GM19043 (cell line): ENCODE measurements at regions not wholly inside any gene's neighbourhood (a gene's known extent, or its start where the extent isn't known, plus 50 kb on each side); places are given as distances from the start of the nearest gene placed in this dataset.

Experiments used
- ATAC-seq: cut with Tn5 transposase; IDR thresholded peaks from one replicate; pipeline ENCODE4 v1.9.1; 2021; ENCODE audit warnings: low read depth; ENCODE audit not compliant: unreplicated experiment

DNA sequence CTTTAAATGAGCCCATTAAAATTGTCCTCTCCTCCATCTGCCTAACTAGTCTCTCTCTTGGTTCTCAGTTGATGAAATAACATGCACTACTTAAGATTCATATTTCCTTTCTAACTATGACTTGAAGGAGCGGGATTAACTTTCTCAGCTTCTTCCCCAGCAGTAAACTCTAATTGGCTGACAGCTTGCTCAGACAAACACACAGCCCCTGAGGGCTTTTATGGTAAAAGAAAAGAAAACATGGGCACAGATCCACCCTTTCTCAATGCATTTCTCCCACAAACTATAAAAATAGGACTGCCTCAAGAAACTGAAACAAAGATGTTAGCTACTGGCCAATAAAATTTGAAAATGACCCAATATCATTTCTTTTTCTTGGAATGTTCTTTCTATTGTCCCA, 703.1 kb downstream of the ADGRL2 start:
- no peak for ATAC-seq

- no peak for ATAC-seq
Measured at GRCh38 chr1:82499022-82499421, 698.3 kb downstream of the ADGRL2 start.

GRCh38 chr1:82494117-82494516, 693.4 kb downstream of the ADGRL2 start:
- ATAC-seq: no peak

DNA sequence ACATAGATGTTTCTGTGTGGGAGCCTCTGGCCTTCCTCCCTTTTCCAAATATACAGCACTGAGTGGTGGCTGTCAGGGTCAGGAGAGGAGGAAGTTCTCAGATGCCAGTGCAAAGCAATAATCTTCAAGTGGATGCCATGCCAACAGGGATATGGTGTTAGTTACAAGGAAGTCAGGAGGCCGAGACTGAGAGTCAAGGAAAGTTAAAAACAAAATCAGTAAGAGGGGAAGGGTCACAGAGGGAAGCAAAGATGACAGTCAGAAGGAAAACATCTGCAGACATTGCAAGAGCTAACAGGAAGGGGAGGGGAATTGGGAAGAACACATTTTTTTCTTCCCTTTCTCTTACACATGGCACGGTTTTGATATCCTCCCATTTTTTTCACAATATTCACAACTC, 691.4 kb downstream of the ADGRL2 start:
- no peak for ATAC-seq

GRCh38 chr1:82491301-82492048, 690.7 kb downstream of the ADGRL2 start:
- no peak for ATAC-seq

- ATAC-seq: no peak
Measured at GRCh38 chr1:82487778-82488177, 687.0 kb downstream of the ADGRL2 start.

DNA sequence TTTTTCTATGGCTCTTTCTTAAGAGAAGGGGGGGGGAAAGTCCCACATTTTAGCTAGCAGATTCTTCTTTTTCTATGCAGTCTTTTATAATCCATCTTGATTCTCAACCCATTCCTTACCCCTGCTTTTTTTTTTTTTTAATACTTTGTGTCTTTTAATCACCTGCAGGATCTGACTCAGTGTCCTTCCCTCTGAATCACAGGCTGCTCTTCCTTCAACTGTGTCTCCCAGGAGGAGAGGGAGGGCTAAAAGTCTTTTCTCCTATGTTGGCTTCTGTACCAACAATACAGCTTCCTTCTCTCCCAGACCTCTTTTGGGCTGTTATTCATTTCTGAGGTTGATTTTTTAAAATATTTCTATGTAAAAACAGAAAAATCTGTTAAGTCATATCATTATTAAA, 686.2 kb downstream of the ADGRL2 start:
- no peak for ATAC-seq

GRCh38 chr1:82486468-82486867, 685.7 kb downstream of the ADGRL2 start:
- no peak for ATAC-seq

GRCh38 chr1:82485591-82486369, 685.0 kb downstream of the ADGRL2 start:
- ATAC-seq: no peak

DNA sequence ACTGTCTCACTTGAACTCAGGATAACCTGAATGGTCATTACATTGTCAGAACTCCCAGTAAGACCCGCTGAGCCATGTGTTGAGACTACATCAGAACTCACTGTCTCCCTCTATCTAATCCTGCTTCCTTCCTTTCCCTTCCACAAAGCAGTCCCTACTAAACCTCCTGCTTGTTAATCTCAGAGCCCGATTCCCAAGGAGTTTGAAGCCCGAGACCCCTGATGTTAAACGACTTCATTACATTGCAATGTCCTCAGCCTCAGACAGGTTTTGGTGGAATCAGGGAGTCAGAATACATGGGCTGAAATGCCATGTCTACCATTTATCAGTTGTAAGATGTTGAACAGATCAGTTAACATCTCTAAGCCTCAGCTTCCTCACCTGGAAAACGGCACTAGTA, 682.4 kb downstream of the ADGRL2 start:
- ATAC-seq: no peak

GRCh38 chr1:82478916-82479315, 678.2 kb downstream of the ADGRL2 start:
- ATAC-seq: no peak

DNA sequence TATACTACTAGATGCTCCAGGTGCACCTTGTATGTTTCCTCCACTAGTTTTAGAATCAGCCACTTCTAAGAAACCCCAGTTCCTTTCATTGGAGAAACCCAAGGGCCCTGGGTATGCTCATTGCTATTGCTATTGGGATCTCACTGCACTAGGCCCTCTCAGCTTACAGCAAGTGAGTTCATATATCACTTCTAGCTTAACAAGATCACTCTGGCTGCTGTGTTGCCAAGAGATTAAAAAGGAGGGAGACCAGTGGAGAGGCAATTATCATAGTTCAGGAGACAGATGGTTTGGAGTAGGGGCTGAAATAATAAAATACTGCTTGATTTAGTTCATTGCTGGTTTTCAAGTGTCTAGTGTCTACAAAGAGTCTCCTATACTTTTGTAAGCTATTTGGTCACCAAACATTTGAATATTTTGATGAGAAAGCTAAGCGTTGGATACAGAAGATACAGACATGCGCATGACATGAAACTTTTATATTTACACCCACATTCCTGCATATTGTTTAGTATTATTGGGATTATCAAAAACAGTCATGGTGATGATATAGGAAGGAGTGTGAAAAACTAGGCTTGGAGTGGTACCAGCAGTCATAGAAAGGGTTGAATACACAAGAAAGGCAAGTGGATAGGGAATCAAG, 671.9 kb downstream of the ADGRL2 start:
- no peak for ATAC-seq

- ATAC-seq: no peak
Measured at GRCh38 chr1:82466891-82467290, 666.2 kb downstream of the ADGRL2 start.

DNA sequence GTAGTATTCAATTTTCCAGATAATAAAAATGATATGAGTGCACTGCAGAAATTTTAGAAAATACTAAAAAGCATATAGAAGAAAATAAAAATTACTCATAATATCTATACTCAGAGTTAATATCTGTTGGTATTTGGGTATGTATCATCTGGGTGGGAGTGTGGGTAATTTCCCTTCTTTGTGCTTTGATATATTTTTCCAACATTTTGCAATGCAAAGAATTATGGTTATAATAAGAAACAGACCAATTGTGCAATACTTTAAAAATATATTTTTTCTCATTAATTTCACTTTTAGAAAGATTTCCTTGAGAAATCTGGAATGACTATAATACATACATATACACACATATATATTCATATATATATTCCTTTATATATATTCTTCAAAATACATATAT, 665.7 kb downstream of the ADGRL2 start:
- no peak for ATAC-seq

- no peak for ATAC-seq
Measured at GRCh38 chr1:82465024-82465423, 664.3 kb downstream of the ADGRL2 start.

- ATAC-seq: no peak
Measured at GRCh38 chr1:82464362-82465001, 663.7 kb downstream of the ADGRL2 start.

DNA sequence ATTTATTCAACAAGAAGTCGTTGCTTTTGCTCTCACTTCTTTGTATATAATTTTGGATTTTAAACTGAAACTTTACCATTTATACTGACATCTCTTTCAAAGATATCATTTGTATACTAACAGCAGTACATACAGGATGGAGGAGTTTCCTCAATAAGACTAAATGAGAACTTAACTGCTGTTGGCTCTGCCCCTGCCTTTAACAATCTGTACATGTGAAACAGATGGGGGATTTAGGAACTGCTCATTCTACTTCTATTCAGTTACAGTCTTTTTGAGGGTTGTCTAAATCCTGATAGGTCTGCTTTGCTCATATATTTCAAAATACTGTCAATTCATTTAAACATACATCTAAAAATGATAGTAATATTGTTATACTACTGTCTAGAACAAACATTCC, 663.2 kb downstream of the ADGRL2 start:
- no peak for ATAC-seq

DNA sequence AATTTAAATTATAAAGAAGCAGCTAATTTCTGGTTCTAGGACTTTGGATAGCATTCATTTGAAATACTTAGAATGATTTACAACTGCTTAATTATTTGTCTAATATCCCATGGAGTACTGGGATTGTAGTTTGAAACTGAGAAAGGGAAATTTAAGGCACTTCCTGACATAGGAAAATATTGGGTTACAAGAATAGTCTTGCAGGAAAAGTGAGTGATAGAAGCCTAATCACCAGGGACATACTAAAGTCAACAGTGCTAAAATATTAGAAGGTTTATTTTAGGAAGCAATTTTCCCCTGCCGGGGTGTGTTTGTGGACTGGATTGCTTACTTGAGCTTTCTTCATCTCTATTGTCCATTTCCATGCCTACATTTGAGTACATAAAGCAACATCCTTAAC, 661.6 kb downstream of the ADGRL2 start:
- ATAC-seq: no peak

GRCh38 chr1:82455342-82455741, 654.6 kb downstream of the ADGRL2 start:
- ATAC-seq: no peak

DNA sequence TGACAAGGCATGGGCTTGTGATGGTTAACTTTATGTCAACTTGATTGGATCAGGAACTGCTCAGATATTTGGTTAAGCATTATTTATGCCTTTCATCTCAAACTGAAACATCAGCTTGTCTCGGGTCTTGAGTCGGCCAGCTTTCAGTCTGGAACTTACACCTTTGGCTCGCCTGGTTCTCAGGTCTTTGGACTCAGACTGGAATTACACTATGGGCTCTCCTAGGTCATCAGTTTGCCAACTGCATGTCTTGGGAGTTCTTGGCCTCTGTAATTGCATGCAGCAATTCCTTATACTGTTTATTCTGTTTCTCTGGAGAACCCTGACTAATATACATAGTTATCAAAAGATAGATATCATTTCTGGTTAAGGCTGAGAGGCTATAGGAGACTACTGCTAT, 653.7 kb downstream of the ADGRL2 start:
- no peak for ATAC-seq

DNA sequence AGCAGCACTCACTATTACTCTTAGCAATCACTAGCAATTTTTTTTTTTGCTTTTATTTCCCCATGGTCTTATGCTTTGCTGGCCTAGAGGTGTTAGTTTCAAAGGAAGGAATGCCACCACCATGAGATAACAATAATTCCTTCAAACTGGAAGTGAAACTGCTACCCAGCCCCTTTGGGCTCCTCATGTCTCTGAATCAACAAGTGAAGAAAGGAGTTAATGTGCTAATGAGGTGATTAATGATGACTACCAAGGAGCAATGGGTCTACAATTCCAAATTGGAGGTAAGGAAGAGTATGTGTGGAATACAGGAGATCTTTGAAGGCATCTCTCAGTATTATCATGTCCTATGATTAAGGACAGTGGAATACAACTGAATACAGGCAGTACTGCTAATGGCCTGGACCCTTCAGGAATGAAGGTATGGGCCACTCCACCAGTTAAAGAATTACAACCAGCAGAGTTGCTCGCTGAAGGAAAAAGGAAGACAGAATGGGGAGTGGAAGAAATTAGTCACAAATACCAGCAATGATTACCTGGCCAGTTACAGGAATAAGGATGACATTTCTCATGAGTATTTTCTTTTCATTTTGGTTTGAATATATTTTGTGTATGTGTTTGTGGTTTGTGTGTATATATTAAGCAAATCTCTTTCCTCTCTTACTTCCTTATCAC, 652.9 kb downstream of the ADGRL2 start:
- no peak for ATAC-seq
